Vagina (tissue), 2 donors: ENCODE measurements at regions not wholly inside any gene's neighbourhood (a gene's known extent, or its start where the extent isn't known, plus 50 kb on each side); places are given as distances from the start of the nearest gene placed in this dataset.

ENCODE experiments used
- CTCF ChIP-seq, 3 experiments: fragments of 450-650 bp in 2 of 3; fragments of 200-600 bp in 1 of 3; sonication (generic) in 1 of 3; IDR thresholded peaks; one replicate each; pipeline ENCODE4 v1.5.1; 2017 to 2019; ENCODE audit warnings: antibody characterized with exemption in 3 of 3, mild to moderate bottlenecking in 2 of 3, moderate library complexity in 2 of 3
- POLR2AphosphoS5 ChIP-seq, 2 donors: sonication (generic); formaldehyde crosslinking; IDR thresholded peaks; one replicate each; pipeline ENCODE4 v1.9.0; 2017; ENCODE audit warnings: antibody characterized with exemption in 2 of 2, mild to moderate bottlenecking in 2 of 2, low read depth in 1 of 2; ENCODE audit not compliant: insufficient read depth in 1 of 2

- TF ChIP-seq CTCF (IDR thresholded peaks at IDR 0.05) (no peak), POLR2AphosphoS5 (IDR thresholded peaks at IDR 0.05; ENCODE audit: insufficient read depth in 1 of 2, low read depth in 1 of 2) (no peak)
Measured at GRCh38 chr21:20045197-20045596, 953.0 kb upstream of the NCAM2 start.
